Spleen (tissue), 11 donors: ENCODE measurements at regions not wholly inside any gene's neighbourhood (a gene's known extent, or its start where the extent isn't known, plus 50 kb on each side); places are given as distances from the start of the nearest gene placed in this dataset.
"Not testable (repeated sequence)": the region's sequence is repeated elsewhere in the genome, so short reads cannot be mapped to it uniquely, and the experiment has no call there.

ENCODE experiments used
- DNase-seq: peaks from one replicate; pipeline ENCODE4 v3.0.0-alpha.2; 2020
- H3K27ac ChIP-seq, 8 donors: fragments of 200-600 bp; sonication (generic) in 7 of 8; 1 replicate in 4 of 8; 2 replicates in 4 of 8; pipeline versions ENCODE4 v1.5.0 to v1.8.0; 2016 to 2021; ENCODE audit warnings: inconsistent platforms in 4 of 8, mild to moderate bottlenecking in 4 of 8, moderate library complexity in 1 of 8
- H3K27me3 ChIP-seq, 7 donors: fragments of 200-600 bp; sonication (generic) in 6 of 7; replicated peaks in 1 of 7; 1 replicate in 4 of 7; 2 replicates in 3 of 7; pipeline versions ENCODE4 v1.5.0 to v1.8.0; 2016 to 2021; ENCODE audit warnings: inconsistent platforms in 3 of 7, mild to moderate bottlenecking in 1 of 7
- H3K36me3 ChIP-seq, 6 donors: fragments of 200-600 bp; sonication (generic) in 5 of 6; 1 replicate in 4 of 6; 2 replicates in 2 of 6; pipeline versions ENCODE4 v1.5.0 to v1.8.0; 2016 to 2021; ENCODE audit warnings: inconsistent platforms in 2 of 6
- H3K4me1 ChIP-seq, 6 donors: fragments of 200-600 bp; sonication (generic) in 5 of 6; 1 replicate in 3 of 6; 2 replicates in 3 of 6; pipeline versions ENCODE4 v1.5.0 to v1.8.0; 2016 to 2021; ENCODE audit warnings: inconsistent platforms in 3 of 6
- H3K4me3 ChIP-seq, 8 donors: fragments of 200-600 bp; sonication (generic) in 7 of 8; 1 replicate in 4 of 8; 2 replicates in 4 of 8; pipeline versions ENCODE4 v1.5.0 to v1.8.0; 2016 to 2021; ENCODE audit warnings: inconsistent platforms in 4 of 8, mild to moderate bottlenecking in 4 of 8, moderate library complexity in 2 of 8
- H3K9me3 ChIP-seq, 8 donors: fragments of 200-600 bp; sonication (generic) in 7 of 8; 1 replicate in 4 of 8; 2 replicates in 4 of 8; pipeline versions ENCODE4 v1.5.0 to v1.8.0; 2016 to 2021; ENCODE audit warnings: inconsistent platforms in 4 of 8
- CTCF ChIP-seq, 11 experiments: fragments of 200-600 bp in 7 of 11; fragments of 450-650 bp in 4 of 11; sonication (generic) in 4 of 11; IDR thresholded peaks in 8 of 11; conservative IDR thresholded peaks in 3 of 11; 1 replicate in 7 of 11; 2 replicates in 4 of 11; pipeline versions ENCODE4 v1.4.0 to v1.8.0; 2016 to 2021; ENCODE audit warnings: antibody characterized with exemption in 11 of 11, inconsistent platforms in 4 of 11, mild to moderate bottlenecking in 1 of 11
- POLR2A ChIP-seq, 3 donors: fragments of 450-650 bp; IDR thresholded peaks; one replicate each; pipeline ENCODE4 v1.5.1; 2017; ENCODE audit warnings: antibody characterized with exemption in 3 of 3, mild to moderate bottlenecking in 1 of 3
- POLR2AphosphoS5 ChIP-seq, 3 donors: sonication (generic); formaldehyde crosslinking; IDR thresholded peaks; one replicate each; pipeline ENCODE4 v1.5.1; 2017; ENCODE audit warnings: antibody characterized with exemption in 3 of 3
- WGBS, 5 donors: extraction: QIAGEN DNeasy Blood & Tissue Kit in 3 of 5; methylation state at CpG; one replicate each; pipeline versions ENCODE4 v1.1.5 to v1.1.7; 2013 to 2018; 5-methylcytosine and 5-hydroxymethylcytosine counted together
- intact Hi-C: fragments of 100-400 bp; cut with DNase I; formaldehyde crosslinking; loops from one replicate; pipeline ENCODE4 v1.15.0; 2023; ENCODE audit warnings: low total_unique reads
- donor health status: healthy with polysubstance abuse.
- donor health status: DM: no; HTN: no; CAD: no; lungs with moderate emphysema.
- donor health status: DM: no; HTN: no; CAD: no.
- donor health status: Bipolar disorder and iron deficiency.
- donor health status: healthy.
- donor health status: DM: no; HTN: no; CAD: no.
- donor health status: DM: yes; HTN: yes; CAD: no.

GRCh38 chr3:161674402-161674801 lies 177.8 kb downstream of the OTOL1 start:
- no peak overlapping the region for H3K27ac ChIP-seq
- H3K4me3 ChIP-seq: no peak overlapping the region
- peaks cover 0 to 17% (median 9%) of the 10 kb centered on the region in 8 donors for H3K9me3 ChIP-seq
- H3K4me1 ChIP-seq: no peaks in the 10 kb centered on the region
- no peaks in the 10 kb centered on the region for H3K27me3 ChIP-seq
- TF ChIP-seq POLR2AphosphoS5 (IDR thresholded peaks at IDR 0.05) (no peak), CTCF (IDR thresholded peaks at IDR 0.05 in 8 of 11, conservative IDR thresholded peaks at IDR 0.05 in 3 of 11) (no peak), POLR2A (IDR thresholded peaks at IDR 0.05) (no peak)
- no peak for DNase-seq
- no peaks in the 10 kb centered on the region for H3K36me3 ChIP-seq
- intact Hi-C loops: no loop called here

- H3K4me3 ChIP-seq, H3K36me3 ChIP-seq, DNase-seq, intact Hi-C loops, H3K27me3 ChIP-seq, H3K27ac ChIP-seq, H3K9me3 ChIP-seq, H3K4me1 ChIP-seq: not testable (repeated sequence)
- 85 to 89% (median 86%) methylated on average over 6 of the region's 6 CpGs for WGBS, 5 donors
Observed at GRCh38 chr3:161681831-161682230, 185.2 kb downstream of the OTOL1 start.

- no peak for DNase-seq
Observed at GRCh38 chr3:161682715-161683114, 186.1 kb downstream of the OTOL1 start.

GRCh38 chr3:161689584-161690298 lies 193.1 kb downstream of the OTOL1 start:
- intact Hi-C loops: no loop called here
- WGBS, 5 donors: 71 to 83% (median 80%) methylated on average over 5 of the region's 5 CpGs
- no peaks in the 10 kb centered on the region for H3K27me3 ChIP-seq

More at GRCh38 chr3:161682715-161683114, 186.1 kb downstream of the OTOL1 start:
- H3K27me3 ChIP-seq: no peaks in the 10 kb centered on the region
- intact Hi-C loops: no loop called here
- H3K9me3 ChIP-seq: peaks cover 0 to 10% (median 0%) of the 10 kb centered on the region in 8 donors
- no peaks in the 10 kb centered on the region for H3K4me1 ChIP-seq
- no peaks in the 10 kb centered on the region for H3K36me3 ChIP-seq
- TF ChIP-seq POLR2AphosphoS5 (IDR thresholded peaks at IDR 0.05) (no peak), POLR2A (IDR thresholded peaks at IDR 0.05) (no peak), CTCF (IDR thresholded peaks at IDR 0.05 in 8 of 11, conservative IDR thresholded peaks at IDR 0.05 in 3 of 11) (no peak)
- H3K4me3 ChIP-seq: no peak overlapping the region
- WGBS, 5 donors: 24 to 37% (median 28%) methylated on average over 2 of the region's 2 CpGs
- no peak overlapping the region for H3K27ac ChIP-seq

More at GRCh38 chr3:161689584-161690298, 193.1 kb downstream of the OTOL1 start:
- TF ChIP-seq POLR2AphosphoS5 (IDR thresholded peaks at IDR 0.05) (no peak), POLR2A (IDR thresholded peaks at IDR 0.05) (no peak), CTCF (IDR thresholded peaks at IDR 0.05 in 8 of 11, conservative IDR thresholded peaks at IDR 0.05 in 3 of 11) (no peak)
- Histone ChIP-seq H3K4me1 (no peaks in the 10 kb centered on the region), H3K9me3 (peaks cover 0 to 10% (median 0%) of the 10 kb centered on the region in 8 donors), H3K27ac (no peak overlapping the region), H3K4me3 (no peak overlapping the region), H3K36me3 (no peaks in the 10 kb centered on the region)
- no peak for DNase-seq
